HG03432 (cell line): ENCODE measurements at regions not wholly inside any gene's neighbourhood (a gene's known extent, or its start where the extent isn't known, plus 50 kb on each side); places are given as distances from the start of the nearest gene placed in this dataset.

ENCODE experiments used
- ATAC-seq: cut with Tn5 transposase; IDR thresholded peaks from one replicate; pipeline ENCODE4 v1.9.1; 2021; ENCODE audit warnings: mild to moderate bottlenecking, moderate library complexity; ENCODE audit not compliant: unreplicated experiment

DNA sequence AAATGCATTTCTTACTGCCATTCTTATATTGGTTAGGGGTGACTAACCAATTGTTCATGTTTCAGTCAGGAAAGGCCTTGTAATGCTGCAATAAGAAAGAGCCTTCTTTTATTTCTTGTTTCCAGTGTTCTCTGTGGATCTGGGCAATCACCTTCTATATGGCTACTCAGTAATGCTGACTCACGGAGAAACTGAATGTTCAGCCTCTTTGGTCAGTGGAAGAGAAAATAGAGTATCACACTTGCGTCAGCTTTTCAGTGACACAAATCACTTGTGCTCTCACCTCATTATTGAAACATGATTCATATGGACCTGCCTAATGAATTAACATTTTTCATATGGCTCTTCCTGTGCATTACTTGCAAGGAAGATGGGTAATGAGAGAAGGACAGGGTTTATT, 243.9 kb upstream of the POT1 start:
- ATAC-seq: no peak

DNA sequence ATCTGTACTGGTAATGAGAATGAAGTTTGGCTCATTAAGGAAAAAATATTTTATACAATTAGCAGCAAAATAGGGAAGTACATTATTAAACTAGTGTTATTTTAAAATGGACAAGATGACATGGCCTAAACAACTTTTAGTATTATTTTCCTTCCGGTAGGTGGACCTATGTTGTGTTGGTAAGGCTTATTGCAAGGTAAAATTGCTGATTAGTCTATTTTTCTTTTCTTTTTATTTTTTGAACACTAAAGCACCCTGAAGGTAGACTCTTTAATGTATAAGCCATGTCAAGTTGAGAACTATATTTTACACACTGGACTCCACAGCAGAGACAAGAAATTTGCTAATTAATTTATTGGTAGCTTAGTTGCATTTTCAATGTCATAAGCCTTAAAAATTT, 239.5 kb upstream of the POT1 start:
- no peak for ATAC-seq

- ATAC-seq: peak; percentile 67
Measured at GRCh38 chr7:125154930-125155329, 225.3 kb upstream of the POT1 start.

GRCh38 chr7:125149151-125149550, 219.5 kb upstream of the POT1 start:
- no peak for ATAC-seq

DNA sequence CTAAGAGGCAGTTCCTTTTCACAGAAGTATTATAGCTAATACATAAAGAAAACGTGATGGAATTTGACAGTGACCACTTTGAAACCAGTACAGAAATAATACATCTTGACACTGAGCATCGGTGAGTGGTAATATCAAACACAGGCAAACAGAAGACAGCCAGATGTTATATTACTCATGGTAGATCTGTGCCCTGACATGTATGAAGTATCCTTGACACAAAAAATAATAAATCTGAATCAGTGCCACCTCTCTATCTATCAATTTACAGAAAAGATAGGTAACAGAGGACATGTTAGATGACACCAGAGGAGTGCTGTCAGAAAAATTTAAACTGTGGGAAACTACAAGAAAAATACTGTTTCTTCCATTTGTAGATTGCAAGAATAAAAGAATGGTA, 217.4 kb upstream of the POT1 start:
- no peak for ATAC-seq

- ATAC-seq: no peak
Measured at GRCh38 chr7:125136755-125137532, 207.3 kb upstream of the POT1 start.

DNA sequence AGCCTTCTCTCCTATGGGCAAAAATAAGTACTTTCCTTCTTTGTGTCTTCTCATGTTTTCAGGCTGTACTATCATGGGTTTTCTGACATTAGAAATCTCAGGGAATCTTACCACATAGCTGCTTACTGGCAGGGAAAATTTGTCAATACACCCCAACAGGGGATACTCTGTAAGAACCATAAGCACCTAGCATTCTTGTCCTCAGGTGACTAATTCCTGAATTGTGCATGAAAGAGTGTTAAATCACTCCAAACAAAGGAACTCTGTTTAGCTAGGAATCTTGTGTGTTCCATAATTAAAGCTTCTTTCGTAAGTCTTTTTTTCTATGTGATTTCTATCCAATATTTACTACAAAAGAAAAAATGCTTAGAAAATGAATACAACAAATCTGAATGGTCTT, 206.7 kb upstream of the POT1 start:
- ATAC-seq: no peak

DNA sequence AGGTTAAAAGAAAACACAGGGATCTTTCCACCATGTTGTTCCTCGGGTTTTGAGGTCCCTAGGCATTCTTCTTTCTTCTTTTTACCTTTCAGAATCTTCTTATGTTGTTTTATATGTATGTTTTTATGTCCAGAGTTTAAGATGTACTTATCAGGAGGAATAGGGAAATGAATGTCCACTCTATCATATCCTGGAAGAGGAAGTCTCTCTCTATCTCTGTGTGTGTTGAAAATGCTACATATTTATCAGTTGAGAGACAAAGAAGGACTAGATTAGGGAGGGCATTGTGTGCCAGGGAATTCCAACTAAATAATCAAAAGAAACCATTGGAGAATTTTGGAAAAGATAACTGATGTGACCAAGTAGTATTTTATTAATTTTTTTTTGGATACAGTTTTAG, 200.5 kb upstream of the POT1 start:
- ATAC-seq: no peak

GRCh38 chr7:125127304-125127703, 197.7 kb upstream of the POT1 start:
- ATAC-seq: no peak

DNA sequence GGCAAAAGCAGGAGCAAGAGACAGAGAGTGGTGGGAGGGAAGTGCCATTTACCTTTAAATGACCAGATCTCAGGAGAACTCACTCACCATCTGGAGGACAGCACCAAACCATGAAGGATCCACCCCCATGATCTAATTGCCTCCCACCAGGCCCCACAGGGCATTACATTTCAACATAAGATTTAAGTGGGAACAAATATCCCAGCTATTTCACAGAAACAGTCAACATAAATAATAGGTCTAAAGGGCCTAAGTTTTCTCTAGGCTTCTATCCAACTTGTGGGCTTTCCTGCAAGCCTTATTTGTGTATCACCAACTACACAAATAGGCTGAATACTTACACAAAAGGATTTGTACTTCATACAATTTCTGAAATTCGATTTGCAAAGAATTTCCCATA, 196.8 kb upstream of the POT1 start:
- ATAC-seq: no peak

DNA sequence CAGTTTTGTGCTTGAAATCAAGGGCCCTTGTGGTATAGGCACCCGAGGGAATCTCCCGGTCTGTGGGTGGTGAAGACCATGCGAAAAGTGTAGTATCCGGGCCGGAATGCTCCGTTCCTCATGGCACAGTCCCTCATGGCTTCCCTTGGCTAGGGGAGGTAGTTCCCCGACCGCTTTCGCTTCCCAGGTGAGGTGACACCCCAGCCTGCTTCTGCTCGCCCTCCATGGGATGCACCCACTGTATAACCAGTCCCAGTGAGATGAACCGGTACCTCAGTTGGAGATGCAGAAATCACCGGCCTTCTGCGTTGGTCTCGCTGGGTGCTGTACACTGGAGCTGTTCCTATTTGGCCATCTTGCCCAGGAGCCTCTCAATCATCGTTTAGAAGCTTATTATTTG, 195.7 kb upstream of the POT1 start:
- ATAC-seq: no peak

DNA sequence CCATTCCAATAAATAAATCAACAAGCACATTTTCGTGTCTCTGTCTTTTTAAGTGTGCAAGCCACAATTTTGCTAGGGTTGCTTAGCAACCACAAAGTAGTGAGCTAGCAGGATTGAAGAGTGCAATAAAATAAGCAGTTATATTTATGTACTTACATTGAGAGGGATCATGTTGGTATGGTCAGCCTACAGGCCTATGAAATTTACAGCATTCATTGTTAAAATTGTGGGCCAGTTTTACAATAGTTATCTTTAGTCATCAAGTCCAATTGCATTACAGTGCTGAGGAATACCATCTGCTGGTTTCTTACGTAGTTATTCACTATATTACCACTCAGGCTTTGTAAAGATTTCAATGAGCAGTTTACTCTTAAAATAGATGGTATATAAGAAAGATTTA, 192.5 kb upstream of the POT1 start:
- no peak for ATAC-seq

- no peak for ATAC-seq
Measured at GRCh38 chr7:125119559-125120115, 190.0 kb upstream of the POT1 start.

DNA sequence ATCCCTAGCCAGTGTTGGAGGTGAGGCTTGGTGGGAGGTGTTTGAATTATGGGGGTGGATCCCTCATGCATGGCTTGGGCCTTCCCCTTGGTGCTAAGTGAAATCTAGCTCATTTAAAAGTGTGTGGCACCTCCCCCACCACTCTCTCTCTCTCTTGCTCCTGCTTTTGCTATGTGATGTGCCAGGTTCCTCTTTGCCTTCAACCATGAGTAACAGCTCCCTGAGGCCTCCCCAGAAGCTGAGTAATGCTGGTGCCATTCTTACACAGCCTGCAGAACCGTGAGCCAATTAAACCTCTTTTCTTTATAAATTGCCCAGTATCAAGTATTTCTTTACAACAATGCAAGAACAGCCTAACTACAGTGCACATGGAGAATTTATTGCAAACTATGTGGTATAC, 188.8 kb upstream of the POT1 start:
- no peak for ATAC-seq

- no peak for ATAC-seq
Measured at GRCh38 chr7:125112850-125113249, 183.2 kb upstream of the POT1 start.

- ATAC-seq: no peak
Measured at GRCh38 chr7:125099519-125099918, 169.9 kb upstream of the POT1 start.

DNA sequence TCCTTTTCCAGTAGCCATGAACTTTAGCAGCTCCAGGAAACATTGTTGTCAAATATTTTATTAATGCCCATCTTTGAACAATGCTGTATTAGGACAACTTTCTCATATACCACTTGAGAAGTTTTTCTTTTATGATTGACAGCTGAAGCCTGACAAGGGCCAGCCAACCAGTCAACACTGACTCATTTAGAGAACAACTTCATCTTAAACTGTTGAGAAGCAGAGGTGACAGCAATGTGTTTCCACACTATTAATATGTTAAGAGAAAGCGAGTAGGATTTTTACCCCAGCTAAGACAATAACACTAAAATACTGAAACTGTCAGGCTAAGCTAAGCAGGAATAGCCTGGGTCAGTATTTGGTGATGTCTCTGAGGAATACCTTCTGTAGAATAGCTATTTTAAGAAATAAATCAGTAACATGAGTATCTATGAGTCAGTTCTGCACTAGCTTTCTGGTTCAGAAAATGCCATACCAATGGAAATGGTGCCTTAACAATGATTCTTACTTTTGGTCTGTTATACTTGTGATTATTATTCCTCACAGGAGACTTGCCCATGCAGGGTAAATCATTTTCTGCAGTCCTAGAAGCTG, 168.8 kb upstream of the POT1 start:
- peak; percentile 95 for ATAC-seq

- ATAC-seq: no peak
Measured at GRCh38 chr7:125090596-125090995, 161.0 kb upstream of the POT1 start.

GRCh38 chr7:125089171-125089570, 159.5 kb upstream of the POT1 start:
- ATAC-seq: no peak

GRCh38 chr7:125088555-125088954, 158.9 kb upstream of the POT1 start:
- no peak for ATAC-seq

GRCh38 chr7:125085084-125085483, 155.5 kb upstream of the POT1 start:
- no peak for ATAC-seq

GRCh38 chr7:125084196-125084595, 154.6 kb upstream of the POT1 start:
- no peak for ATAC-seq

GRCh38 chr7:125074141-125074540, 144.5 kb upstream of the POT1 start:
- ATAC-seq: no peak
